ENCODE measurements at regions not wholly inside any gene's neighbourhood (a gene's known extent, or its start where the extent isn't known, plus 50 kb on each side); places are given as distances from the start of the nearest gene placed in this dataset.

- Histone ChIP-seq H3K23ac (ENCODE audit: insufficient read length, low read depth, low read length) (no peak overlapping the region), H3K4me2 (ENCODE audit: insufficient read depth, insufficient read length, low read length) (no peak overlapping the region), H2BK5ac (ENCODE audit: insufficient read length, low read length) (no peak overlapping the region), H2AFZ (ENCODE audit: low read length) (no peak overlapping the region), H2BK12ac (ENCODE audit: insufficient read length, low read depth, low read length) (no peak overlapping the region), H2BK120ac (ENCODE audit: low read depth, low read length, poor library complexity, severe bottlenecking) (no peak overlapping the region), H3K79me2 (ENCODE audit: insufficient read depth, low read length) (no peaks in the 10 kb centered on the region), H3K27ac (ENCODE audit: insufficient read length, low read depth, low read length) (no peak overlapping the region), H3T11ph (ENCODE audit: low read length) (no peak overlapping the region), H4K20me1 (ENCODE audit: control insufficient read depth, insufficient read depth, insufficient read length) (no peaks in the 10 kb centered on the region), H3K23me2 (ENCODE audit: insufficient read length, low read depth, low read length, poor library complexity, severe bottlenecking) (no peaks in the 10 kb centered on the region), H4K91ac (ENCODE audit: insufficient read length, low read depth, low read length) (no peak overlapping the region), H3K4me1 (ENCODE audit: insufficient read depth, low read length) (no peaks in the 10 kb centered on the region), H3K27me3 (ENCODE audit: insufficient read depth, low read length) (no peaks in the 10 kb centered on the region), H3K9me3 (ENCODE audit: control insufficient read depth, low read depth, low read length) (no peaks in the 10 kb centered on the region), H2BK20ac (ENCODE audit: low read depth, low read length, poor library complexity, severe bottlenecking) (no peak overlapping the region), H3K4ac (ENCODE audit: low read depth, low read length) (no peak overlapping the region), H3K9ac (ENCODE audit: extremely low read depth, insufficient read length, low read length) (no peak overlapping the region), H4K8ac (replicated peaks; ENCODE audit: insufficient read length, low read depth, low read length) (no peak overlapping the region), H4K5ac (ENCODE audit: insufficient read length, low read depth, low read length) (no peak overlapping the region), H2AK5ac (ENCODE audit: insufficient read length, low read length) (no peak overlapping the region), H3K18ac (ENCODE audit: insufficient read length, low read depth, low read length) (no peak overlapping the region), H2BK15ac (ENCODE audit: low read depth, low read length) (no peak overlapping the region), H3K79me1 (ENCODE audit: insufficient read depth, low read depth, low read length, poor library complexity, severe bottlenecking) (no peaks in the 10 kb centered on the region), H3K14ac (ENCODE audit: insufficient read depth, low read length) (no peak overlapping the region), H3K56ac (ENCODE audit: insufficient read length, low read depth, low read length) (no peak overlapping the region)
- H3K9me3 Mint-ChIP-seq: peaks cover 10 to 11% of the 10 kb centered on the region in 2 experiments; a peak in 4 of 5 replicates
- H3K27ac Mint-ChIP-seq: no peak overlapping the region
- H3K36me3 Mint-ChIP-seq (ENCODE audit: insufficient read depth in 1 of 3, low read depth in 3 of 3): peaks cover 0 to 2% (median 0%) of the 10 kb centered on the region in 3 experiments; a peak in 3 of 7 replicates
- no peak for TF ChIP-seq CTCF (conservative IDR thresholded peaks at IDR 0.05)
- H3K4me3 Mint-ChIP-seq: no peak overlapping the region
- no peaks in the 10 kb centered on the region for H3K4me1 Mint-ChIP-seq
- no peak for DNase-seq
- WGBS (ENCODE audit: extremely low coverage, insufficient read length, low lambda C conversion rate): no CpG with 5 or more reads among the region's 4 CpGs
- peaks cover 4% of the 10 kb centered on the region; the same call in 1 of the 2 replicates for H3K27me3 Mint-ChIP-seq (ENCODE audit: low read depth)
Observed at GRCh38 chr13:109885235-109885634, 98.9 kb upstream of the IRS2 start.
